ENCODE measurements at regions not wholly inside any gene's neighbourhood (a gene's known extent, or its start where the extent isn't known, plus 50 kb on each side); places are given as distances from the start of the nearest gene placed in this dataset.
A peak's percentile ranks its signal among the peaks of the same experiment; 100 is the strongest.

DNA sequence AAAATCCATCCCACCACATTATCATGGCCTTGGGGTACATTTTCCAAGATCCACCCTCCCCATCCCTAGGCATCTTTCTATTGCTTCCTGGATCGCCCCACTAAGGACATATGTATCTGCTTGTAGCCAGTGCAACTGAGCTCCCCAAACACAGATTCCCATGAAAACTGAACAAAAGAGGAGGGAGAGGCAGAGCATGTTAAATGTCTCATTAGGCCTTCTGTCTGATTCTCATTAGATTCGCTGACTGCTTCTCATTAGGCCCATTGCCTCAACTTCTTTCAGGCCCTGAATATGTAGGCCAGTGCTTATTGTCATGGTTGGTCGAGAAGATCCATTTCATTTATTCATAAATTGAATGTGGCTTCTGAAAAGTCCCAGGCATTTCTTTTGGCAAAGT lies 698.9 kb downstream of the INHBA start:
- no peak for ATAC-seq (ENCODE audit: insufficient read depth, low FRiP score)
- Histone ChIP-seq H3K27ac (ENCODE audit: low read depth in 1 of 2, low read length in 1 of 2) (no peak overlapping the region), H3K4me1 (ENCODE audit: control insufficient read depth in 5 of 5, insufficient read depth in 5 of 5, low read length in 5 of 5) (peaks cover 0 to 12% (median 0%) of the 10 kb centered on the region in 5 donors), H3K9me3 (ENCODE audit: control insufficient read depth in 4 of 4, insufficient read depth in 3 of 4, low read length in 3 of 4) (no peaks in the 10 kb centered on the region), H3K36me3 (ENCODE audit: control insufficient read depth in 4 of 4, insufficient read depth in 4 of 4, low read length in 4 of 4) (no peaks in the 10 kb centered on the region), H3K27me3 (ENCODE audit: control insufficient read depth in 3 of 3, insufficient read depth in 3 of 3, low read length in 2 of 3) (no peaks in the 10 kb centered on the region), H3K4me3 (no peak overlapping the region), H3K9ac (ENCODE audit: insufficient read depth in 1 of 2, low read length in 2 of 2) (no peak overlapping the region)
- 92 to 94% methylated on average over 3 of the region's 3 CpGs for WGBS, 2 donors
- no peak for DNase-seq
- TF ChIP-seq, protein P1, sequence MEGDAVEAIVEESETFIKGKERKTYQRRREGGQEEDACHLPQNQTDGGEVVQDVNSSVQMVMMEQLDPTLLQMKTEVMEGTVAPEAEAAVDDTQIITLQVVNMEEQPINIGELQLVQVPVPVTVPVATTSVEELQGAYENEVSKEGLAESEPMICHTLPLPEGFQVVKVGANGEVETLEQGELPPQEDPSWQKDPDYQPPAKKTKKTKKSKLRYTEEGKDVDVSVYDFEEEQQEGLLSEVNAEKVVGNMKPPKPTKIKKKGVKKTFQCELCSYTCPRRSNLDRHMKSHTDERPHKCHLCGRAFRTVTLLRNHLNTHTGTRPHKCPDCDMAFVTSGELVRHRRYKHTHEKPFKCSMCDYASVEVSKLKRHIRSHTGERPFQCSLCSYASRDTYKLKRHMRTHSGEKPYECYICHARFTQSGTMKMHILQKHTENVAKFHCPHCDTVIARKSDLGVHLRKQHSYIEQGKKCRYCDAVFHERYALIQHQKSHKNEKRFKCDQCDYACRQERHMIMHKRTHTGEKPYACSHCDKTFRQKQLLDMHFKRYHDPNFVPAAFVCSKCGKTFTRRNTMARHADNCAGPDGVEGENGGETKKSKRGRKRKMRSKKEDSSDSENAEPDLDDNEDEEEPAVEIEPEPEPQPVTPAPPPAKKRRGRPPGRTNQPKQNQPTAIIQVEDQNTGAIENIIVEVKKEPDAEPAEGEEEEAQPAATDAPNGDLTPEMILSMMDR (IDR thresholded peaks at IDR 0.05; ENCODE audit: control extremely low read depth, extremely low read depth) = no peak

DNA sequence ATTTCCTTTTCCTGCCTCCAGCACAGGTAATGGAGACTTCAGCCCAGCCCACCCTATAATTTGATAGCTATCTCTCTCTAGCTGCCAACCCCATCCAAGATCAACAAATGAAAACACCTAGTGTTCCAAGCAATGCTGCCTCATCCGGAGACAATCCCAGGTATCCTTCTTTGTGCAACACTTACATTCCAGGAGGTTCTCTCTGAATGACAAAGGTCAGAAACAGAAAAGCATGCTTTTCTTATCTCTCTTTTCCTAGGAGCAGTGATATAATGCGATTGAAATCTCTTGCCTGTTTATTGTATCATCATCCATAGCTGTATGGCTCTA lies 699.3 kb downstream of the INHBA start:
- H3K4me3 ChIP-seq = no peak overlapping the region
- no peaks in the 10 kb centered on the region for H3K36me3 ChIP-seq (ENCODE audit: control insufficient read depth in 4 of 4, insufficient read depth in 4 of 4, low read length in 4 of 4)
- ATAC-seq (ENCODE audit: insufficient read depth, low FRiP score) (no peak), DNase-seq (no peak)
- H3K9ac ChIP-seq (ENCODE audit: insufficient read depth in 1 of 2, low read length in 2 of 2) = no peak overlapping the region
- 80 to 88% methylated on average over 2 of the region's 2 CpGs for WGBS, 2 donors
- peaks cover 0 to 12% (median 0%) of the 10 kb centered on the region in 5 donors for H3K4me1 ChIP-seq (ENCODE audit: control insufficient read depth in 5 of 5, insufficient read depth in 5 of 5, low read length in 5 of 5)
- no peaks in the 10 kb centered on the region for H3K9me3 ChIP-seq (ENCODE audit: control insufficient read depth in 4 of 4, insufficient read depth in 3 of 4, low read length in 3 of 4)
- no peak overlapping the region for H3K27ac ChIP-seq (ENCODE audit: low read depth in 1 of 2, low read length in 1 of 2)
- TF ChIP-seq, protein P1 (IDR thresholded peaks at IDR 0.05; ENCODE audit: control extremely low read depth, extremely low read depth) = no peak
- no peaks in the 10 kb centered on the region for H3K27me3 ChIP-seq (ENCODE audit: control insufficient read depth in 3 of 3, insufficient read depth in 3 of 3, low read length in 2 of 3)

DNA sequence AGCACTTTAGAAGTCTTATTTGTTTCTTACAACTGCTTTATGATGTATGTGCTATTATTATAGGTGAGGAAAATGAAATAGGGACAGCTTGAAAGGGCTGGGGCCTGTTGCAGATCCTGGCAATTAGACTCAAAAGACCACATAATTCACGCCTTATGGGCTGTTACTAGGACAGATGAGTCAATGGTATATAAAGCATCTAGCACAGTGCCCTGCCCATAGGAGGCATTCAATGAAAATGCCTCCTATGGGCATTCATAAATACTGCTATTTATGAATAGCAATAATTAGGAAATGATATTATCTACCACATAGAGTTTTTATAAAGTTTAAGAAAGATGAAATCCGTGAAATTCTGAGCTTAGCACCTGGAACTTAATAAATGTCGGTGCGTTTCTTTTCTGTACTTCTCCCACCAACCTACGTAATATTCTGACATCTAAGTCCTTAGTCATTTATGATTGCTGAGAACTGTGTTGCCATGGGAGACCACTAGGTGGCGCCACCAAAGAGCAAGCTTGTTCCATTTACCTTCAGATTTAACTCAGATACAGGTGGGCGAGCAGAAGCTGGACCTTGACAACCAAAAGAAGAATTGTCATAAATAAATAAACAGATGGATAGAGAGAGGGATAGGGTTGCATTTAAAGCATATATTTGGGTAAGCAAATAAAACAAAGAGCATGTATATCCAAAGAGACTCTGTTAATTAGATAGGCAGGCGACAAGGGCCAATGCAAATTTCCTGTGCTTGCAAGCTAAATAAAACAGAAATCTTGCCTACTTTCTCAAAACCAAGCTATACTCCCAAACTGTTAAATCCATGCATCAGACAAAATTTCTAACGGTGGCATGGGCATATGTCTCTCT lies 699.9 kb downstream of the INHBA start:
- no peaks in the 10 kb centered on the region for H3K36me3 ChIP-seq (ENCODE audit: control insufficient read depth in 4 of 4, insufficient read depth in 4 of 4, low read length in 4 of 4)
- H3K9me3 ChIP-seq (ENCODE audit: control insufficient read depth in 4 of 4, insufficient read depth in 3 of 4, low read length in 3 of 4) = no peaks in the 10 kb centered on the region
- TF ChIP-seq, protein P1 (IDR thresholded peaks at IDR 0.05; ENCODE audit: control extremely low read depth, extremely low read depth) = no peak
- H3K9ac ChIP-seq (ENCODE audit: insufficient read depth in 1 of 2, low read length in 2 of 2) = no peak overlapping the region
- DNase-seq (peak in 1 of 3 donors; percentile 8), ATAC-seq (ENCODE audit: insufficient read depth, low FRiP score) (no peak)
- no peak overlapping the region for H3K4me3 ChIP-seq
- no peaks in the 10 kb centered on the region for H3K27me3 ChIP-seq (ENCODE audit: control insufficient read depth in 3 of 3, insufficient read depth in 3 of 3, low read length in 2 of 3)
- H3K4me1 ChIP-seq (ENCODE audit: control insufficient read depth in 5 of 5, insufficient read depth in 5 of 5, low read length in 5 of 5) = peaks cover 0 to 12% (median 0%) of the 10 kb centered on the region in 5 donors
- H3K27ac ChIP-seq (ENCODE audit: low read depth in 1 of 2, low read length in 1 of 2) = no peak overlapping the region
- WGBS, 2 donors = 68 to 69% methylated on average over 9 of the region's 9 CpGs
